ENCODE measurements at regions not wholly inside any gene's neighbourhood (a gene's known extent, or its start where the extent isn't known, plus 50 kb on each side); places are given as distances from the start of the nearest gene placed in this dataset.

DNA sequence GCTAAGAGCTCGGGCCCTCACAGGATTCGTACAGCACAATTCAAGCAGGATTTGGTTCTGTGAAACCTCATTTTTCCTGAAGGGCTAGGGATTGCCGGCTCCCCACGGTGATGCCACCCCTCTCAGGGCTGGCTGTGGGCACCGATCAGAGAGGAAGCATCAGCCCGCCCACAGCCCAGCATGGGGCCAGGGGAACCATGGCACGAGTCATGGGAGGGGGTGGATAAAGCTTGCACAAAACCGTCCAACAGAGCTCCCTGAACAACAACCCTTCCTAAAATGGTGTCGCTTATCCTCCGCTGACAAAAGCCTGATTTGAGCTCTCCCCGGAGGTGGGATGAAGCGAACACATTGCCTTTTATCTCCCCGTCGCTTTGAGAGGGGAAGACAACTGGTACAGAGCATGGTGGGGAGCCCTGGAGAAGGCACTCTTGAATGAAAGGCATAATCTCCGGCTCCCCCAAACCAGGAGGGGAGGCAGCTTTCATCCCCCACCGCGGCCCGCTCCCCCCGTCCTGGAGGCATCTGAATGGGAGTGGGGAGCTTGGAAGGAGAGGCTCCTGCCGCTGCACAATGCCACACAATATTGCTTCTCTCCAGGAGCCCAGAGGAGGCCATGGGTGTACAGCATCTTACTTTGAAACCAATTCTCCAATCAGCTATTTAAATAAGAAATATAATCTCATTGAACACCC, 144.0 kb downstream of the RPS24 start:
- H3K27me3 ChIP-seq (ENCODE audit: insufficient read depth in 3 of 3, low read length in 2 of 3), result peaks cover 0 to 10% (median 7%) of the 10 kb centered on the region in 3 donors
- WGBS, 3 donors, result 67 to 72% (median 68%) methylated on average over 20 of the region's 20 CpGs
- no peaks in the 10 kb centered on the region for H3K36me3 ChIP-seq (ENCODE audit: insufficient read depth in 1 of 2, low read depth in 1 of 2)
- TF ChIP-seq, protein P1, sequence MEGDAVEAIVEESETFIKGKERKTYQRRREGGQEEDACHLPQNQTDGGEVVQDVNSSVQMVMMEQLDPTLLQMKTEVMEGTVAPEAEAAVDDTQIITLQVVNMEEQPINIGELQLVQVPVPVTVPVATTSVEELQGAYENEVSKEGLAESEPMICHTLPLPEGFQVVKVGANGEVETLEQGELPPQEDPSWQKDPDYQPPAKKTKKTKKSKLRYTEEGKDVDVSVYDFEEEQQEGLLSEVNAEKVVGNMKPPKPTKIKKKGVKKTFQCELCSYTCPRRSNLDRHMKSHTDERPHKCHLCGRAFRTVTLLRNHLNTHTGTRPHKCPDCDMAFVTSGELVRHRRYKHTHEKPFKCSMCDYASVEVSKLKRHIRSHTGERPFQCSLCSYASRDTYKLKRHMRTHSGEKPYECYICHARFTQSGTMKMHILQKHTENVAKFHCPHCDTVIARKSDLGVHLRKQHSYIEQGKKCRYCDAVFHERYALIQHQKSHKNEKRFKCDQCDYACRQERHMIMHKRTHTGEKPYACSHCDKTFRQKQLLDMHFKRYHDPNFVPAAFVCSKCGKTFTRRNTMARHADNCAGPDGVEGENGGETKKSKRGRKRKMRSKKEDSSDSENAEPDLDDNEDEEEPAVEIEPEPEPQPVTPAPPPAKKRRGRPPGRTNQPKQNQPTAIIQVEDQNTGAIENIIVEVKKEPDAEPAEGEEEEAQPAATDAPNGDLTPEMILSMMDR (IDR thresholded peaks at IDR 0.05), result no peak
- no peak overlapping the region for H3K27ac ChIP-seq
- H3K9me3 ChIP-seq, result no peaks in the 10 kb centered on the region
- intact Hi-C loops (cut with DNase I), result no loop called here
- no peaks in the 10 kb centered on the region for H3K4me1 ChIP-seq
- H3K4me3 ChIP-seq, result no peak overlapping the region
- DNase-seq, result no peak
- no peak for ATAC-seq

DNA sequence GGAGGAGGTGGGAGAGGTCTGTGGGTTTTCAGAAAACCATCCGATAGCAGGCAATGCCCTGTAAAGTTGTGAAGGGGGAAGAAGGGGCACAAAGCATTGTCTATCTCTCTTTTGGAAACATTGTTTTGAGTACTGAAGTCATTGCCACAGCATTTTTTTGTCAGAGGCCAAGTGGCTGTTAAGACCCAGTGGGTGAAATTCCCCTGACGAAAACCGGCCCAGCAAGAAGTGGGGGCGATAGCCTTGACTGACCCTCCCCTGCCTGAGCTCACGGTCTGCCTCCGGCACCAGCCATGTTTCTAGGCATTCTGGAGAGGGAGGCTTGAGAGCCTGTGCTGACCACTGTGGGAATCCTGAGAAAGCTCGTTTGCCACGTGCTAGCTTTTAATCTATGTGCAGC, 144.7 kb downstream of the RPS24 start:
- WGBS, 3 donors, result 68 to 79% (median 69%) methylated on average over 8 of the region's 8 CpGs
- Histone ChIP-seq H3K27me3 (ENCODE audit: insufficient read depth in 3 of 3, low read length in 2 of 3) (peaks cover 0 to 10% (median 7%) of the 10 kb centered on the region in 3 donors), H3K9me3 (no peaks in the 10 kb centered on the region), H3K4me3 (no peak overlapping the region), H3K36me3 (ENCODE audit: insufficient read depth in 1 of 2, low read depth in 1 of 2) (no peaks in the 10 kb centered on the region), H3K27ac (no peak overlapping the region), H3K4me1 (no peaks in the 10 kb centered on the region)
- intact Hi-C loops (cut with DNase I), result no loop called here
- DNase-seq, result no peak
- TF ChIP-seq, protein P1 (IDR thresholded peaks at IDR 0.05), result no peak
- ATAC-seq, result no peak

- Histone ChIP-seq H3K4me3 (no peak overlapping the region), H3K36me3 (ENCODE audit: insufficient read depth in 1 of 2, low read depth in 1 of 2) (no peaks in the 10 kb centered on the region), H3K27ac (no peak overlapping the region), H3K4me1 (no peaks in the 10 kb centered on the region), H3K9me3 (no peaks in the 10 kb centered on the region), H3K27me3 (ENCODE audit: insufficient read depth in 3 of 3, low read length in 2 of 3) (peaks cover 0 to 10% (median 7%) of the 10 kb centered on the region in 3 donors)
- TF ChIP-seq, protein P1 (IDR thresholded peaks at IDR 0.05), result no peak
- 31 to 48% (median 47%) methylated on average over 6 to 7 of the region's 7 CpGs for WGBS, 3 donors
- intact Hi-C loops (cut with DNase I), result no loop called here
- ATAC-seq, result peak in 1 of 4 donors; percentile 61
- no peak for DNase-seq
These were observed 145.3 kb downstream of the RPS24 start for GRCh38 chr10:78178940-78179339.

DNA sequence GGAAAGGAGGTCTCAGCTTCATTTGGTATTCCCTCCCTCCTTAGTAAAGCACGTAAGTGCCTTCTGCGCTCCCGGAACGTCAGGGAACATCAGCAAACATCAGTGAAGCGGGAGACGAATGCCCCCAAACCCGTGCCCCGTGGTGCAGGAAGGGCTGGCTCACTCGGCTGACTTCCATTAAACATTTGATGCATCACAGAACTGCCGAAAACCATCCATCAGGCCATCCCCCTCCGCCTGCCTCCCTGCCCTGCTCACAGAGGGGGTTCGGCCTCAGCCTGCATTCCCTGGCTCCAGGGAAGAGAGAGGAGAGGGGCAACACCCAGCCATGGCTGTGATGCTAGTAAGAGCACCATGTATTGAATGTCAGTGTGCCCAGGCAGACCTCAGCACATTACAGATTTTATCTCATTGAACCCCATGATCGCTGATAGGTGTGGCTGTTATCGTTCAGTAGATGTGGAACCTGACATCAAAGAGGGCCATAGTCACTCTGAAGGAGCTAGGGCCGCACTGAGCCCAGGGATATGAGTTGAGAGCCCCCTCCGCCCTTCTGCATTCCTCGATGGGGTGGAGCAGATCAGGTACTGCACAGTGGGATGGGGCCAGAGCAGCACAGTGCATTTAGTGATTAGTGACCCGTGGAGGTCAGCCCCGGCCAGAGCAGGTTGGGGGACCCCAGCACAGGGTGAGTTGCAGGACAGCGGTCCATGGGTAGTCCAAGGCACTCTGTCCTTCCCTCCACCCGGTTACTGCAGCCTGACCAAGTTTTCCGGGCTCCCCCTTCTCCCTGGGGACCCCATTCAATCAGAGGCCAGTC, 146.4 kb downstream of the RPS24 start:
- TF ChIP-seq, protein P1 (IDR thresholded peaks at IDR 0.05), result no peak
- Histone ChIP-seq H3K27me3 (ENCODE audit: insufficient read depth in 3 of 3, low read length in 2 of 3) (peaks cover 0 to 10% (median 7%) of the 10 kb centered on the region in 3 donors), H3K27ac (no peak overlapping the region), H3K4me3 (no peak overlapping the region), H3K9me3 (no peaks in the 10 kb centered on the region), H3K36me3 (ENCODE audit: insufficient read depth in 1 of 2, low read depth in 1 of 2) (no peaks in the 10 kb centered on the region), H3K4me1 (no peaks in the 10 kb centered on the region)
- no peak for ATAC-seq
- WGBS, 3 donors, result 80 to 83% (median 82%) methylated on average over 22 of the region's 22 CpGs
- no peak for DNase-seq
- intact Hi-C loops (cut with DNase I), result no loop called here
